ENCODE measurements at regions not wholly inside any gene's neighbourhood (a gene's known extent, or its start where the extent isn't known, plus 50 kb on each side); places are given as distances from the start of the nearest gene placed in this dataset.

- no peak for FAIRE-seq
These were observed 1192.8 kb upstream of the CADM2 start for GRCh38 chr3:83765956-83766355.

- no peak for FAIRE-seq
These were observed 1188.8 kb upstream of the CADM2 start for GRCh38 chr3:83769791-83770663.

GRCh38 chr3:83770664-83771402 is 1188.0 kb upstream of the CADM2 start:
- FAIRE-seq: no peak

DNA sequence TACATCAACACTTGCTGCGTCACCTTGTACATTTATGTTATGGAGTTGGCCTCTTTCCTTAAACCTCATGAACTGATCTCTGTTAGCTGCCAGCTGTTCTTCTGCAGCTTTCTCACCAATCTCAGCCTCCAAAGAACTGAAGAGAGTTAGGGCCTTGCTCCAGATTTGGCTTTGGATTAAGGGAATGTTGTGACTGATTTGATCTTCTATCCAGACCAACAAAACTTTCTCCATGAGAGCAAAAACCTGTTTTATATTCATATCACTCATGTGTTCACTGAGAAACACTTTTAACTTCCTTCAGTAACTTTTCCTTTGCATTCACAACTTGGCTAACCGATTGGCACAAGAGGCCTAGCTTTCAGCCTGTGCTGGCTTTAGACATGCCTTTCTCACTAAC is 1156.0 kb upstream of the CADM2 start:
- no peak for FAIRE-seq

DNA sequence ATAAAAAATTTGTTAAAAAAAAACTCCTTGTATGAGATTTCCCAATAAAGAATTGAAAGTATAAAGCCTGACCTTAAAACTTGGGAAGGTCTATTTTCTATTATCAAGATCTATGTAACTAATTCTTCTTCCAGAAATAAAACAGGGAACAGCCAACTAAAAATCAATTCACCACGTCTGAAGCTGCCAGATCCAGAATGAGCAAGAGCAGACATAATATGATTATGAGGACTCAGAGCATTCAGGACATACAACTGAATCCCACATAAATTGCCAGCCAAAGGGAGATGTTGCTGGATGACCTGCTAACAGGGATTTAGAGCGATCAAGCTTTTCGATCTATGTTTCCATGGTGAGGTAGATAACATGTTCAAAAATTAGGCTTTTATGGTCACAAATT is 1151.3 kb upstream of the CADM2 start:
- FAIRE-seq: no peak

DNA sequence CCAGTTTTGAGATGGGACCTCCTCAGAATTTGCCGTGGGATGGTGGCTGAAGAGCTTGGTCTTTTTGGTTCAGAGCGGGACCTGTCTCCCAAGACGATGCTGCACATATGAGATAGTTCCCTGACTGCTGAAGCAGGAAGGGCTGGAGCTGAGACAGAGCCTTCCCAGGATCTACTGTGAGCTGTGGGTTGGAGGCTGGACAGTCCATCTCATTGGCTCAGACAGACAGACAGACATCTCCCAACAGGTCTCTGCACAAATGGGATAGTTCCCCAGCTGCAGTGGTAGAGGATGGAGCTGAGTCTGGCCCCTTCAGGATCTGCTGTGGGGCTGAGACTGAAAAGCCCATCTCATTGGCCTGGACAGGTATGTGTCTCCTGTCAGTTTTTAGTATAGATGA is 1145.6 kb upstream of the CADM2 start:
- FAIRE-seq: no peak

- no peak for FAIRE-seq
These were observed 1142.1 kb upstream of the CADM2 start for GRCh38 chr3:83816653-83817052.

- FAIRE-seq: no peak
These were observed 1137.3 kb upstream of the CADM2 start for GRCh38 chr3:83821506-83821905.

GRCh38 chr3:83823095-83823494 is 1135.7 kb upstream of the CADM2 start:
- FAIRE-seq: no peak

- no peak for FAIRE-seq
These were observed 1123.7 kb upstream of the CADM2 start for GRCh38 chr3:83835040-83835439.

DNA sequence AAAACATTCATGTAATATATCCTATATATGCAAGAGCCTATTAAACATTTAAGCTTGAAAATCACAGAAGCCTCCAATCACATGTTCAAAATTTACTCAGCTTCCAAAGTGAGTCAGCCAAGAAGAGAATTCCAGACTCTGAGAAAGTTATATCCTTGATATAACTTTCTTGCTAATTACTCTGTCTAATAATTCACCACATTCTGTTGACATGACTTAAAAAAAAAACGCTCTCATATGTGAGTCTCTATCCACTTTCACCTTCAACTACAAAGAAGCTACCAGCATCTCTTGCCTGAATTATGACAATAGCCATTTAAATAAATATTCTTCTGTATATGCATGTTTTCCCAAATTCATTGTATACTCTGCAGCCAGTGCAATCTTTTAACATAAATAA is 1116.3 kb upstream of the CADM2 start:
- no peak for FAIRE-seq

DNA sequence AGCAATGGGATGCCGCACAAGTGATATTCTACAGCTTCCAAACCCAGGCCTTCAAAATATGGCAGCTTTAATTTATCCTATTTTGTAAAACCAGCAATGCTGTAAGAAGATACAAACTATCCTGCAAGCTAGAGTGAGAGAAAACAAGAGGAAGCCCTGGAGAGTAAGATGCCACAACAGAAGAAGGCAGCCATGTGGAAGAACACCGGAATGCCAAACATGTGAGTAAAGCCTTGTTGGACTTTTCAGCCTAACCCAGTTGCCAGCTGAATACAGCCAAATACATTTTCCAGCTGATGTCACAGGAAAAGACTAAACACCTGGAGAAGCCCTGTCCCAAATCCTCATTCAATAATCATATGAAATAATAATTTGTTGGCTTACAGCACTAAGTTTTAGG is 1115.1 kb upstream of the CADM2 start:
- FAIRE-seq: no peak

DNA sequence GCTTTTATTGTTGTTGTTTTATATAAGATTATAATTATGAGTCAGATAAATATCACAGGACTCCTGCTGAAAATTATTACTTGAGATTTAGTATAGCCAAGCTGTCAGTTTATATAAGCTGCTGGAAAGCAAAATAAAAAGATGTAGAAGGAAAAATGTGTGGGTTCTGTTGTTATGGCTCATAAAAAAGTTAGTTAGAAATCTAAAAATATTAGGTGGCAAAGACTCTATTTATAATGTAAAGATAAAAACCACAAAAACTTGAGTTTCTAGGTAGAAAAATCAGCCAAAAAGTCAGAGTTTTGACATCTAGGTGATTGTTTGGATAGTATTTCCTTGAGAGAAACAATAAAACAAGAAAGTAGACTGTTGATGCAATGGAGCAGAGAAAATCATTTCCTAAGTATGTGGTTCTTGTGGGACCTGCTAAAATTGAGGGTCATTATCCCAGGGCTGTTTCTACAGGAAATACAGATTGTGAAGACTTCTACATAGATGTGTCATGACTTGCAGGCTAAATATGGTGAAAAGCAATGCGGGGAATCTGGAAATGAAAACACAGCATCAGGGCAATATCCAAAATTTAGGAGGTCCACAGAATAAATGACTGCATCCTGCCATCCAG is 1109.6 kb upstream of the CADM2 start:
- no peak for FAIRE-seq

DNA sequence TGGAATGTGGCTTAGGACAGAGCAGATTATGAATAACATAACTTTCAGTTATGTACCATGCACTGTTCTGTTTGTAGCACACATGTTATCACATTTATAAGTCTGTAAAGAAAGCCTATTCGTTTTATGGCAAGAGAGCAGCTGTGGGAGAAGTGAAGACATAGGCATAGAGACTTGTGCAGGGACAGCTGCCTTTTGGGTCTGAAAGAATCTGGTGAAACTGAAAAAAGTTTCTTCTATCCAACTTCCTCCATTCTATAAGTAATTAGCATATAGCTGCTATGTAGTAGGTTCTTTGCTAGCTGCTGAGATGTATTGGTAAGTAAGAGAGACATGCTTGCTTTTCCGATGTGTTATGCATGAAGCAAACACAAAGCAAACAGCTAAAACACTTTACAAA is 1095.4 kb upstream of the CADM2 start:
- FAIRE-seq: no peak

DNA sequence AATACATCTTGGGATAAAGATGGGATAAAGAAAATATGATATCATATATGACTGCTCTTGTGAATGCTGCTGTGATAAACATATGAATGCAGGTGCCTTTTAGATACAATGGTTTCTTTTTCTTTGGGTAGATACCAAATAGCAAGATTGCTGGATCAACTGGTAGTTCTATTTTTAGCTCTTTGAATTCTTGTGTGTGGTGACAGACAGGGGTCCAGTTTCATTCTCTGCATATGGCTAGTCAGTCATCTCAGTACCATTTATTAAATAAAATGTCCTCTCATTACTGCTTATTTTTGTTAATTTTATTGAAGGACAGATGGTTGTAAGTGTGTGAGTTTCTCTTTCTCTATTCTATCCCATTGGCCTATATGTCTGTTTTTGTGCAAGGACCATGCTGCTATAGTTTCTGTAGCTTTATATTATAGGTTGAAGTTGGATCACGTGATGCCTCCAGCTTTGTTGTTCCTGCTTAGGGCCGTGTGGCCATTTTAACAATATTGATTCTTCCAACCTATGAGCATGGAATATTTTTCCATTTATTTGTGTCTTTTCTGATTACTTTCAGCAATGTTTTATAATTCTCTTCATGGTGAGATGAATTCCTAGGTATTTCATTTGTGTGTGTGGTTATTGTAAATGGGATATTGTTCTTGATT is 1089.8 kb upstream of the CADM2 start:
- no peak for FAIRE-seq

- FAIRE-seq: no peak
These were observed 1085.2 kb upstream of the CADM2 start for GRCh38 chr3:83873550-83873949.

GRCh38 chr3:83877910-83878309 is 1080.9 kb upstream of the CADM2 start:
- peak; percentile 68 for FAIRE-seq

- no peak for FAIRE-seq
These were observed 1076.1 kb upstream of the CADM2 start for GRCh38 chr3:83882701-83883100.

GRCh38 chr3:83890039-83890762 is 1068.6 kb upstream of the CADM2 start:
- no peak for FAIRE-seq

DNA sequence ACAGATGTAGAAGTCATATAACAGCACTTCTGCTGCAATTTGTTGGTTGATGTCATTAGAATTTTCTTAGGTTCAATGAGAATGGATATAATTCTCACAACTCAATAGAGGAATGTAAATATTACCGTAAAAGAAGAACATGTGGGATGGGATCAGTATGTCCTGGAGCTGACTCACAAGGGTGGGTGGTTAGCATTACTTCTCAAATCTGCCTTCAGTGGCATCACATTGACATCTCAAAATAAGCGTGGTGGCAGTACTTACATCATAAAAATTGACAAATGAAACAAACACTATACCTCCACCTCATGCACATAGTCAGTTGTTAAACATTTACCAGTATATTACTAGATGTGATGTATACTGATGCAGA is 1068.0 kb upstream of the CADM2 start:
- FAIRE-seq: no peak

DNA sequence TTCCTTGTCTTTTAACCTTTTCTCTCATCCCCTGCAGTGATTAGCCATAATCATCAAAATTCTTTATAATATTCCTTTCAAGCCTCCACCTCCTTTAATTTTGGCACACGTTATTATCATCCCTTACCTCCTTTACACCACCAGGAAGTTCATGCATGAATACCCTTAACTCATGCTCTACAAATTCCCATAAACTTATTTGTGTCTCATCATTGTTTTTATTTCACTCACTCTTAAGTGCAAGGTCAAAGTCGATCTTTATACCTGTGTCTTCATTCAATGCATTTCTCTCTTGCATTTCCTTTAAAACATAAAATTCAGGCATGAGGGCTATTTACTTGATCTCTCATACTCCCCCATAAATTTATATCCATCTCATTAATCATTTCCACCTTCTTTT is 1064.6 kb upstream of the CADM2 start:
- no peak for FAIRE-seq

GRCh38 chr3:83895892-83896291 is 1062.9 kb upstream of the CADM2 start:
- no peak for FAIRE-seq

Measured in endometrium (tissue), 2 donors.